ENCODE measurements at regions not wholly inside any gene's neighbourhood (a gene's known extent, or its start where the extent isn't known, plus 50 kb on each side); places are given as distances from the start of the nearest gene placed in this dataset.
"Not testable (repeated sequence)": the region's sequence is repeated elsewhere in the genome, so short reads cannot be mapped to it uniquely, and the experiment has no call there.

GRCh38 chr3:153423820-153424219 is 261.8 kb downstream of the RAP2B start:
- TF ChIP-seq CTCF, POLR2A (IDR thresholded peaks at IDR 0.05): not testable (repeated sequence)

Measured in adrenal gland (tissue), 5 donors.